ENCODE measurements at regions not wholly inside any gene's neighbourhood (a gene's known extent, or its start where the extent isn't known, plus 50 kb on each side); places are given as distances from the start of the nearest gene placed in this dataset.

DNA sequence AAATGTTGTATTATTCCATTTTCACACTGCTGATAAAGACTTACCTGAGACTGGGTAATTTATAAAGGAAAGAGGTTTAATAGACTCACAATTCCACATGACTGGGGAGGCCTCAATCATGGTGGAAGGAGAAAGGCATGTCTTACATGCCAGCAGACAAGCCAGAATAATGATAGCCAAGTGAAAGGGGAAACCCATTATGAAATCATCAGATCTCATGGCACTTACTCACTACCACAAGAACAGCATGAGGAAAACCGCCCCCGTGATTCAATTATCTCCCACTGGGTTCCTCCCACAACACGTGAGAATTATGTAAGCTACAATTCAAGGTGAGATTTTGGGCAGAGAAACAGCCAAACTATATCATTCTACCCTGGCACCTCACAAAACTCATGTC lies 2535.1 kb downstream of the ARAP2 start:
- no peak for TF ChIP-seq CTCF (conservative IDR thresholded peaks at IDR 0.05; ENCODE audit: low read length)
- TF ChIP-seq EZH2phosphoT487 (IDR thresholded peaks at IDR 0.05; ENCODE audit: borderline replicate concordance, low read depth, low read length): no peak
